Kidney (tissue), 13 donors: ENCODE measurements at regions not wholly inside any gene's neighbourhood (a gene's known extent, or its start where the extent isn't known, plus 50 kb on each side); places are given as distances from the start of the nearest gene placed in this dataset.
A peak's percentile ranks its signal among the peaks of the same experiment; 100 is the strongest.

ENCODE experiments used
- DNase-seq, 5 donors: peaks; one replicate each; pipeline ENCODE4 v3.0.0-alpha.2; 2013 to 2020
- FAIRE-seq: peaks from 2 replicates; lab custom pipeline; 2012; peaks lifted over from hg19 to GRCh38; lab: Jason Lieb, UNC
- H3K27ac ChIP-seq, 2 donors: one replicate each; pipeline ENCODE4 v1.7.0; 2013; ENCODE audit warnings: low read depth in 2 of 2, low read length in 2 of 2, inconsistent platforms in 1 of 2
- H3K27me3 ChIP-seq: one replicate; pipeline ENCODE4 v1.7.1; 2013; ENCODE audit warnings: low read length, inconsistent platforms; ENCODE audit not compliant: control insufficient read depth, insufficient read depth
- H3K36me3 ChIP-seq, 3 donors: one replicate each; pipeline versions ENCODE4 v1.7.0 to v1.7.1; 2013; ENCODE audit warnings: low read length in 3 of 3, control low read depth in 1 of 3, inconsistent platforms in 1 of 3; ENCODE audit not compliant: insufficient read depth in 3 of 3, control insufficient read depth in 2 of 3
- H3K4me1 ChIP-seq, 3 donors: one replicate each; pipeline versions ENCODE4 v1.7.0 to v1.7.1; 2013; ENCODE audit warnings: low read length in 3 of 3, inconsistent platforms in 1 of 3, low read depth in 1 of 3; ENCODE audit not compliant: control insufficient read depth in 2 of 3, insufficient read depth in 2 of 3
- H3K4me3 ChIP-seq, 3 donors: one replicate each; pipeline versions ENCODE4 v1.7.0 to v1.8.1; 2013; ENCODE audit warnings: low read length in 3 of 3, control low read depth in 1 of 3, inconsistent platforms in 1 of 3
- H3K9ac ChIP-seq, 3 donors: one replicate each; pipeline versions ENCODE4 v1.7.0 to v1.7.1; 2013; ENCODE audit warnings: low read length in 3 of 3, control low read depth in 1 of 3, inconsistent platforms in 1 of 3
- H3K9me3 ChIP-seq, 3 donors: one replicate each; pipeline versions ENCODE4 v1.7.0 to v1.7.1; 2013; ENCODE audit warnings: low read length in 3 of 3, control low read depth in 1 of 3, inconsistent platforms in 1 of 3; ENCODE audit not compliant: control insufficient read depth in 2 of 3, insufficient read depth in 1 of 3
- intact Hi-C: fragments of 100-400 bp; cut with DNase I; formaldehyde crosslinking; loops from one replicate; pipeline ENCODE4 v1.11.1; 2022
- TF ChIP-seq, protein P1 (sequence below): IDR thresholded peaks from 3 replicates; pipeline ENCODE4 v1.5.1; 2012; ENCODE audit warnings: mild to moderate bottlenecking, moderate library complexity, borderline replicate concordance; ENCODE audit not compliant: insufficient read depth; ENCODE audit errors: extremely low read depth
- donor health status: control.
- donor health status: control.
- donor health status: control.
- donor health status: control.
- donor health status: control.
- donor health status: DM: yes; HTN: yes; CAD: no.
- donor health status: Normal renal cell carcinoma (clear cell type).

DNA sequence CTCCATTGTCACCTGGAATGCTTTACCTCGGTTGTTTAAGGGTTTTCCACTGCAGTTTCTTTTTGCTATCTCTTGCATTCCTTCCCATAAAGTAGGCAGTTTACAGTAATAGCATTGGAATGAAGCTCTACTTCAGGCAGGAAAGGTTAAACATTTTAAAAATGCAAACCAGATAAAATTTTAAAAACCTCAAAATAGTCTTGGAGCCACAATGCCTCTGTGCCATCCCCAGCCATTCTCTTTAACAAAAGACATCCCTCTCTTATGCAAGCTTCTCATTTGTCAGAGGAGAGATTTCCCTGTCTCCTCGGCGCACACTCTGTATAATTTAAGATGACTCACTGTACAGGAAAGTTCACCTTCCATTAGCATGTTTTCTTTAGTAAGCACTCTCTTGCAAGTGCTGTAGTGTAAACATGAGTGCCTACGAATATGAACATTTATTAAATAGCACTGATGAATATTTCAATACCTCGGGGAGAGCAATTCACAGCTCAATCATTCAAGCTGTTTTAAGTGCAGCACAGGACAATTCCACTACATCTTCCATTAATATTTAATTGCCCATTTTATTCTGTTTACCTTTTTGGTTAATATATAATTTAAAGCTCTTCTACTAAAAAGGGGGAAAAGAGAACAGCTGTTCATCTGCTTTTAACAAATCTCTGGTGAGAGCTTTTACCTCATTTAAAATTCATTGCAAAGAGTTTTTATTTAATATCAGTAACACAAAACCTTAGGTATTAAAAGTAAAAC lies 343.6 kb downstream of the SPATA31D1 start:
- TF ChIP-seq, protein P1, sequence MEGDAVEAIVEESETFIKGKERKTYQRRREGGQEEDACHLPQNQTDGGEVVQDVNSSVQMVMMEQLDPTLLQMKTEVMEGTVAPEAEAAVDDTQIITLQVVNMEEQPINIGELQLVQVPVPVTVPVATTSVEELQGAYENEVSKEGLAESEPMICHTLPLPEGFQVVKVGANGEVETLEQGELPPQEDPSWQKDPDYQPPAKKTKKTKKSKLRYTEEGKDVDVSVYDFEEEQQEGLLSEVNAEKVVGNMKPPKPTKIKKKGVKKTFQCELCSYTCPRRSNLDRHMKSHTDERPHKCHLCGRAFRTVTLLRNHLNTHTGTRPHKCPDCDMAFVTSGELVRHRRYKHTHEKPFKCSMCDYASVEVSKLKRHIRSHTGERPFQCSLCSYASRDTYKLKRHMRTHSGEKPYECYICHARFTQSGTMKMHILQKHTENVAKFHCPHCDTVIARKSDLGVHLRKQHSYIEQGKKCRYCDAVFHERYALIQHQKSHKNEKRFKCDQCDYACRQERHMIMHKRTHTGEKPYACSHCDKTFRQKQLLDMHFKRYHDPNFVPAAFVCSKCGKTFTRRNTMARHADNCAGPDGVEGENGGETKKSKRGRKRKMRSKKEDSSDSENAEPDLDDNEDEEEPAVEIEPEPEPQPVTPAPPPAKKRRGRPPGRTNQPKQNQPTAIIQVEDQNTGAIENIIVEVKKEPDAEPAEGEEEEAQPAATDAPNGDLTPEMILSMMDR = no peak
- H3K9me3 ChIP-seq = no peaks in the 10 kb centered on the region
- H3K4me1 ChIP-seq = peaks cover 0 to 2% (median 0%) of the 10 kb centered on the region in 3 donors
- no peak overlapping the region for H3K9ac ChIP-seq
- FAIRE-seq (no peak), DNase-seq (peak in 2 of 5 donors; percentile 18)
- intact Hi-C loops = no loop called here
- no peak overlapping the region for H3K4me3 ChIP-seq
- no peak overlapping the region for H3K27ac ChIP-seq
- no peaks in the 10 kb centered on the region for H3K36me3 ChIP-seq
- no peaks in the 10 kb centered on the region for H3K27me3 ChIP-seq

DNA sequence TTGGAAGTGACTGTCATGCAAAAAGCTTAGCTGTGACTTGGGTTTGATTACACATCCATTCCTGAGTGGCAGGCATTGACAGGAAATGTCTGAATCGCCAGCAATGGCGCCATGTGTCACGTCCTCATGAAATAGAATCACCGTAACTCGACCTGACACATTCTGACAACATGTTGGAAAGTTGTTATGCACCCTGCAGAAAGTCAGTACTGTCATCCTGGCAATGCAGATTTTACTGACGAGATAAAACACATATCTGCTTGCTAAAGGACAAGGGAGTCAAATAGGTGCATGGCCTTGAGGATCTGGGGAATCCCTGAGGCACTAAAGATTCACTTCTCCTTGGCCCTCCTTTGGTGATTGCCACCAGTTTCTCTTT lies 344.2 kb downstream of the SPATA31D1 start:
- FAIRE-seq (no peak), DNase-seq (peak in 2 of 5 donors; percentile 16 to 18)
- TF ChIP-seq, protein P1 = no peak
- Histone ChIP-seq H3K27ac (no peak overlapping the region), H3K9ac (no peak overlapping the region), H3K4me3 (no peak overlapping the region), H3K27me3 (no peaks in the 10 kb centered on the region), H3K9me3 (no peaks in the 10 kb centered on the region), H3K4me1 (peaks cover 0 to 2% (median 0%) of the 10 kb centered on the region in 3 donors), H3K36me3 (no peaks in the 10 kb centered on the region)
- intact Hi-C loops = no loop called here

DNA sequence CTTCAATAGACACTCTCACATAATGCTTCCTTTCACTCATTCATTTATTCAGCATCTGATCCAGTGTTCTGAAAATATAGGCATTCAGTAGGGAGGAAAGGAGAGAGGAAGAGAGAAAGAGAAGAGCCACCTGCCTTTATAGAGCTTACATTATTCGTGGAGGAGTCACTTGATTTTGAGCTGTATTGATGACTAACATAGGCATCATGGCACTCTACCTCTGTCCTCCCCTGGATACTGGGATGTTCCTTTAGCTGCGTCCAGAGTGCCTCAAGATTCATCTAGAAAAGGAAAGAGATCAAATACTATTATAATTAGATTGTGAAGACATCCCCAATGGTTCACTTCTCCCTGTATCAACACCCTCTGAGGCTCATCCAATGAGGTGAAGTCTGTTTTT lies 345.1 kb downstream of the SPATA31D1 start:
- Histone ChIP-seq H3K36me3 (no peaks in the 10 kb centered on the region), H3K4me1 (peaks cover 0 to 2% (median 0%) of the 10 kb centered on the region in 3 donors), H3K27ac (no peak overlapping the region), H3K4me3 (no peak overlapping the region), H3K9me3 (no peaks in the 10 kb centered on the region), H3K27me3 (no peaks in the 10 kb centered on the region), H3K9ac (no peak overlapping the region)
- intact Hi-C loops = no loop called here
- FAIRE-seq = no peak
- TF ChIP-seq, protein P1 = no peak
- DNase-seq = no peak

DNA sequence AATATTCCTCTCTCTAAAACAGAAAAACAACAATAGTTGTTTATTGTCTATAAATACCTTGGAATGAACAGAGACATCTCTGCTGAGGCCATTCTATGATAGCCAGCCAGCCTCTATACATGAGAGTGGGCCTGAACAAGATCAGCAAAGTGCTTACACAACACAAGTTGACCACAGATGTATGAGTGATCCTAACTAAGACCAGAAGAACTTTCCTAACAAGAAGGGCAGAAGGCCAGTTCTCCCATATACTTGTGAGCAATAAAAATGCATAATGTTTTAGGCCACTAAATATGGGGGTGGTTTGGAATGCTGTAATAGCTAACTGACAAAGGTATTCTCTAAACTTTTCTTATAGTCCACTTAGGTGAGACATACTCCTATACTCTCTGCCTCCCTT lies 345.7 kb downstream of the SPATA31D1 start:
- H3K27me3 ChIP-seq = no peaks in the 10 kb centered on the region
- FAIRE-seq (no peak), DNase-seq (no peak)
- TF ChIP-seq, protein P1 = no peak
- no peak overlapping the region for H3K27ac ChIP-seq
- H3K4me1 ChIP-seq = peaks cover 0 to 2% (median 0%) of the 10 kb centered on the region in 3 donors
- intact Hi-C loops = no loop called here
- H3K9ac ChIP-seq = no peak overlapping the region
- H3K9me3 ChIP-seq = no peaks in the 10 kb centered on the region
- H3K36me3 ChIP-seq = no peaks in the 10 kb centered on the region
- no peak overlapping the region for H3K4me3 ChIP-seq
